ENCODE measurements at regions not wholly inside any gene's neighbourhood (a gene's known extent, or its start where the extent isn't known, plus 50 kb on each side); places are given as distances from the start of the nearest gene placed in this dataset.

DNA sequence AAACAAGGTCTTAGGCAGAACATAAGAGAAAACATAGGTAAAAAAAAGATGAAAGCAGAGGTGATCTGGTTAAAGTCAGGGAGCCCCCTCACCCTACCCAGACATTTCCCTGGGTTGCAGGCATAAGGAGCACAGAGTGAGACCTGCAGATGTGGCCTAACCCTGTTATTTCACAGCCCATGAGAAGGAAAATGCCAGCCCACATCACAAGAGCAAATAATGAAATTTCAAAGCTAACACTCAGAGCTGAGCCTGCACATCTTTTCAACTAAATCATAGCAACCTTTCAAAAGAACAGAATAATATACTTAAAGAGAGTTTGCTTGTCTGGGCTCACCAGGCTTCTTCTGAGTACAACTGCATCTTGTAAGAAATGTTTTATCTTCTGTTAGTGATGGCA lies 295.4 kb downstream of the RPAP3 start:
- TF ChIP-seq, protein P1, sequence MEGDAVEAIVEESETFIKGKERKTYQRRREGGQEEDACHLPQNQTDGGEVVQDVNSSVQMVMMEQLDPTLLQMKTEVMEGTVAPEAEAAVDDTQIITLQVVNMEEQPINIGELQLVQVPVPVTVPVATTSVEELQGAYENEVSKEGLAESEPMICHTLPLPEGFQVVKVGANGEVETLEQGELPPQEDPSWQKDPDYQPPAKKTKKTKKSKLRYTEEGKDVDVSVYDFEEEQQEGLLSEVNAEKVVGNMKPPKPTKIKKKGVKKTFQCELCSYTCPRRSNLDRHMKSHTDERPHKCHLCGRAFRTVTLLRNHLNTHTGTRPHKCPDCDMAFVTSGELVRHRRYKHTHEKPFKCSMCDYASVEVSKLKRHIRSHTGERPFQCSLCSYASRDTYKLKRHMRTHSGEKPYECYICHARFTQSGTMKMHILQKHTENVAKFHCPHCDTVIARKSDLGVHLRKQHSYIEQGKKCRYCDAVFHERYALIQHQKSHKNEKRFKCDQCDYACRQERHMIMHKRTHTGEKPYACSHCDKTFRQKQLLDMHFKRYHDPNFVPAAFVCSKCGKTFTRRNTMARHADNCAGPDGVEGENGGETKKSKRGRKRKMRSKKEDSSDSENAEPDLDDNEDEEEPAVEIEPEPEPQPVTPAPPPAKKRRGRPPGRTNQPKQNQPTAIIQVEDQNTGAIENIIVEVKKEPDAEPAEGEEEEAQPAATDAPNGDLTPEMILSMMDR (tag by site-specific recombination; IDR thresholded peaks at IDR 0.05) = no peak
- no peak for TF ChIP-seq HOXC10 (CRISPR knock-in tag; IDR thresholded peaks at IDR 0.05)
- TF ChIP-seq ZNF16 (tag by site-specific recombination; IDR thresholded peaks at IDR 0.05; ENCODE audit: low read depth) = no peak
